Hepatocyte (in vitro differentiated cells): ENCODE measurements at regions not wholly inside any gene's neighbourhood (a gene's known extent, or its start where the extent isn't known, plus 50 kb on each side); places are given as distances from the start of the nearest gene placed in this dataset.

Experiments
- CTCF ChIP-seq: fragments of 200-600 bp; sonication (generic); IDR thresholded peaks from 2 replicates; pipeline ENCODE4 v1.5.1; 2016; ENCODE audit warnings: antibody characterized with exemption, mild to moderate bottlenecking; ENCODE audit not compliant: poor library complexity
- EZH2 ChIP-seq: fragments of 200-600 bp; sonication (generic); IDR thresholded peaks from 2 replicates; pipeline ENCODE4 v1.6.1; 2016; ENCODE audit warnings: antibody characterized with exemption, mild to moderate bottlenecking, borderline replicate concordance
- EZH2phosphoT487 ChIP-seq: fragments of 200-600 bp; sonication (generic); IDR thresholded peaks from one replicate; pipeline ENCODE4 v1.6.1; 2018; ENCODE audit warnings: antibody characterized with exemption, mild to moderate bottlenecking, low read depth, moderate library complexity; ENCODE audit not compliant: unreplicated experiment, severe bottlenecking

- no peak for TF ChIP-seq CTCF
- no peak for TF ChIP-seq EZH2
- no peak for TF ChIP-seq EZH2phosphoT487
Observed at GRCh38 chr4:38313175-38313574, 350.8 kb upstream of the KLF3 start.
